Small intestine (tissue), 7 donors: ENCODE measurements at regions not wholly inside any gene's neighbourhood (a gene's known extent, or its start where the extent isn't known, plus 50 kb on each side); places are given as distances from the start of the nearest gene placed in this dataset.
"Not testable (repeated sequence)": the region's sequence is repeated elsewhere in the genome, so short reads cannot be mapped to it uniquely, and the experiment has no call there.

Source experiments
- DNase-seq, 2 donors: peaks; one replicate each; pipeline versions ENCODE4 v3.0.0 to v3.0.0-alpha.2; 2013
- FAIRE-seq: peaks from 2 replicates; lab custom pipeline; 2012; peaks lifted over from hg19 to GRCh38; lab: Jason Lieb, UNC
- H3K27ac ChIP-seq, 3 donors: one replicate each; pipeline ENCODE4 v1.5.1; 2013; ENCODE audit warnings: low read length in 2 of 3, mild to moderate bottlenecking in 2 of 3, control low read depth in 1 of 3, inconsistent platforms in 1 of 3, low read depth in 1 of 3, moderate library complexity in 1 of 3
- H3K27me3 ChIP-seq, 3 donors: one replicate each; pipeline ENCODE4 v1.6.1; 2013; ENCODE audit warnings: low read length in 3 of 3, inconsistent platforms in 1 of 3; ENCODE audit not compliant: control insufficient read depth in 3 of 3, insufficient read depth in 3 of 3
- H3K36me3 ChIP-seq, 3 donors: one replicate each; pipeline ENCODE4 v1.6.1; 2013; ENCODE audit warnings: low read length in 3 of 3, inconsistent platforms in 1 of 3, low read depth in 1 of 3, mild to moderate bottlenecking in 1 of 3, moderate library complexity in 1 of 3; ENCODE audit not compliant: control insufficient read depth in 3 of 3, insufficient read depth in 2 of 3
- H3K4me1 ChIP-seq, 3 donors: one replicate each; pipeline ENCODE4 v1.6.1; 2013; ENCODE audit warnings: low read length in 2 of 3, inconsistent platforms in 1 of 3, low read depth in 1 of 3, mild to moderate bottlenecking in 1 of 3, moderate library complexity in 1 of 3; ENCODE audit not compliant: control insufficient read depth in 3 of 3, insufficient read depth in 2 of 3
- H3K4me3 ChIP-seq, 3 donors: one replicate each; pipeline ENCODE4 v1.5.1; 2013; ENCODE audit warnings: low read length in 3 of 3, control low read depth in 1 of 3, inconsistent platforms in 1 of 3, low read depth in 1 of 3, mild to moderate bottlenecking in 1 of 3, moderate library complexity in 1 of 3
- H3K9me3 ChIP-seq, 2 donors: one replicate each; pipeline ENCODE4 v1.6.1; 2013; ENCODE audit warnings: low read depth in 1 of 2, low read length in 1 of 2; ENCODE audit not compliant: control insufficient read depth in 2 of 2, insufficient read depth in 1 of 2
- WGBS, 3 donors: extraction: QIAGEN DNeasy Blood & Tissue Kit; methylation state at CpG; one replicate each; pipeline ENCODE4 v1.1.7; 2013; 5-methylcytosine and 5-hydroxymethylcytosine counted together
- donor health status: healthy with polysubstance abuse.
- donor health status: control.
- donor health status: control.
- donor health status: Bipolar disorder and iron deficiency.
- donor health status: healthy.

DNA sequence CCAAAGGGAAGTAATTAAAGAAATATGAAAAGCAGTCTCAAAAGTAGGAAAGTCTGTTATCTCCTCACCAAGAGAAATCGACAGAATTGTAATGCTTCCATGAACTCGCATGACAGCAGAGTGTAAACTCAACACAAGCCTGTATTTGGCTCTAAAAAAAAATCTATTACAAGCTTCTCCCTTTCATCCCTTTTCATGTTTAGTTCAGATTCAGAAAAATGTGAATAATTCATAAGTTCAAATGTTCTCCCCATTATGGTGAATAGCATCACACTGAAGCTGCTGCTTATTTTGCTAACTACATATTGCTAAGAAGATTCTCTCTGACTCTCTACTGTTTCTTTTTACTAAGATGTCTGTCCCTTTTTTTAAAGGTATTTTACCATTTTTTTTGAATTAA is 910.3 kb upstream of the MBL2 start:
- no peak overlapping the region for H3K27ac ChIP-seq
- H3K4me3 ChIP-seq: no peak overlapping the region
- WGBS, 3 donors: 85 to 93% (median 90%) methylated on average over 2 of the region's 2 CpGs
- DNase-seq (no peak), FAIRE-seq (no peak)
- no peaks in the 10 kb centered on the region for H3K9me3 ChIP-seq
- no peaks in the 10 kb centered on the region for H3K27me3 ChIP-seq
- H3K4me1 ChIP-seq: no peaks in the 10 kb centered on the region
- H3K36me3 ChIP-seq: no peaks in the 10 kb centered on the region

DNA sequence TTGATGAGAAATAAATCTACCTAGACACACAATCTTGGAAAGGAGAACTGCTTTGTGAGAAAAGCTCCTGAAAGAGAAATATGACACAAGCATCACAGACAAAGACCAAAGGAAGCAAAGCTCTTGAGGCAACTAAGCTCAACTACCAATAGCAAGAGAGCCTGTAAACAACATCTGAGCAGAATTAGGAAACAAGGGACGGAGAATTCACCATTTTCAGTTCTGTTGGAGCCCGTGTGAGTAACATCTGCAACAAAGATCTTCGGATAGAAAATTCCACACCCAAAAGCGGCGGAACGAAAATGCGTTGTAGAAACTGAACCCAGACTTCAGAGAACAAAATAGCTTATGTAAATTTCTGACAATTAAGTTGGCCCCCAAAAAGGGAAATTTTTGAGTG is 909.9 kb upstream of the MBL2 start:
- FAIRE-seq (no peak), DNase-seq (no peak)
- no peaks in the 10 kb centered on the region for H3K9me3 ChIP-seq
- no peak overlapping the region for H3K4me3 ChIP-seq
- H3K27ac ChIP-seq: no peak overlapping the region
- no peaks in the 10 kb centered on the region for H3K27me3 ChIP-seq
- H3K4me1 ChIP-seq: no peaks in the 10 kb centered on the region
- H3K36me3 ChIP-seq: no peaks in the 10 kb centered on the region
- WGBS, 3 donors: 87 to 90% (median 87%) methylated on average over 7 of the region's 7 CpGs

DNA sequence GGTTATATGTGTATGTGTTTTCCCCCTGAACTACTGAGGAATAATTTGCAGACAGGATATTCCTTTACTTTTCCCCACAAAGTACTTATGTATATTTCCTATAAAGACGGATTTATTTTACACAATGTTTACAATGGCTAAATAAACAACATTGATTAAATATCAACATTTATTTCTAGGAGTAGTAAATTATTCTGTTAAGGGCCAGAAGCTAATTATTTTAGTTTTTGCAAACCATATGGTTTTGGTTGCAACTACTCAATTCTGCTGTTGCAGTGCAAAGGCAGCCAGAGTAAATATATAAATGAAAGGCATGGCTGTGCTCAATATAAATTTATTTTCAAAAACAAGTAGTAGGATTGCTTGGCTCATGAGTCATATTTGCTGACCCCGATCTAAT is 907.1 kb upstream of the MBL2 start:
- DNase-seq (no peak), FAIRE-seq (no peak)
- Histone ChIP-seq H3K27ac (no peak overlapping the region), H3K9me3 (no peaks in the 10 kb centered on the region), H3K36me3 (no peaks in the 10 kb centered on the region), H3K4me1 (no peaks in the 10 kb centered on the region), H3K27me3 (no peaks in the 10 kb centered on the region), H3K4me3 (no peak overlapping the region)
- WGBS, 3 donors: 38 to 66% (median 45%) methylated on average over 2 of the region's 2 CpGs

DNA sequence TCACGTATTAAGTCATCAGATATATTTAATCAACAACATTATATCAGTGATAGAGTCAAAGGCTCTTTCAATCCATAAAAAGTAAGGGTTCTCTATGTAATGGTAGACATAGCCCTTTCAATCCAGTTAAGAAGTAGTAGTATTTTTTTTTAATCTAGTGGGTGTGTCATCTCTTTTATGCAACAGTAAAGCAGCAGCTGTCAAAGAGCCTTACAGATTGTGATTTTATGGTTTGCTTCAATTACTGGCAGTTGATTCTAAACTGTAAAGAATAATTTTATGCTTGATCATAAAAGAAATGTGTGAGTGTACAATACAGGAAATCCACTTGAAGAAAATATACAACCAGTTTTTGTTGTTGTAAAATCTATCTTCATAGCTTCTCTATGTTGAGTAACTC is 902.6 kb upstream of the MBL2 start:
- no peaks in the 10 kb centered on the region for H3K4me1 ChIP-seq
- DNase-seq (peak in 1 of 2 donors; percentile 3), FAIRE-seq (no peak)
- no peak overlapping the region for H3K27ac ChIP-seq
- no peaks in the 10 kb centered on the region for H3K9me3 ChIP-seq
- WGBS, 3 donors: 4 to 36% (median 19%) methylated on average over 1 of the region's 1 CpG
- H3K36me3 ChIP-seq: no peaks in the 10 kb centered on the region
- H3K4me3 ChIP-seq: no peak overlapping the region
- no peaks in the 10 kb centered on the region for H3K27me3 ChIP-seq

DNA sequence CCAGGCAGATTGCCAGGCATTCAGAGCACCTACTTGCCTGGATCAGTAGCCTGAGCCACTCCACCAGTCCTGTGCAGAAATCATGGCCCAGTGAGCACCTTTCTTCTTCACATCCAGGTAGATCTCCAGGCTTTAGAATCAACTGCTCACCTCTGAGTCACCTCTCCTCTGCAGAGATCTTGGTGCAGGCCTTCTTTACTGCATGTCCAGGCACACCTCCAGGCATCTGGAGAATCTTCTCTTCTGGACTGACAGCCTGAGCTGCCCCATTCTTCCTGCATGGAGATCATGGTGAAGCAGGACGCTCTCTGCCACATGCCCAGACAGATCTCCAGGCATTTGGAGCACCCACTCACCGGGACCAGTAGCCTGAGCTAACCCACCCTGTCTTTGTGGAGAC is 894.5 kb upstream of the MBL2 start:
- H3K4me1 ChIP-seq: no peaks in the 10 kb centered on the region
- H3K9me3 ChIP-seq: peaks cover 0 to 20% of the 10 kb centered on the region in 2 donors
- no peaks in the 10 kb centered on the region for H3K27me3 ChIP-seq
- H3K4me3 ChIP-seq: no peak overlapping the region
- 79 to 88% (median 80%) methylated on average over 2 of the region's 2 CpGs for WGBS, 3 donors
- FAIRE-seq (no peak), DNase-seq (no peak)
- no peak overlapping the region for H3K27ac ChIP-seq
- no peaks in the 10 kb centered on the region for H3K36me3 ChIP-seq

DNA sequence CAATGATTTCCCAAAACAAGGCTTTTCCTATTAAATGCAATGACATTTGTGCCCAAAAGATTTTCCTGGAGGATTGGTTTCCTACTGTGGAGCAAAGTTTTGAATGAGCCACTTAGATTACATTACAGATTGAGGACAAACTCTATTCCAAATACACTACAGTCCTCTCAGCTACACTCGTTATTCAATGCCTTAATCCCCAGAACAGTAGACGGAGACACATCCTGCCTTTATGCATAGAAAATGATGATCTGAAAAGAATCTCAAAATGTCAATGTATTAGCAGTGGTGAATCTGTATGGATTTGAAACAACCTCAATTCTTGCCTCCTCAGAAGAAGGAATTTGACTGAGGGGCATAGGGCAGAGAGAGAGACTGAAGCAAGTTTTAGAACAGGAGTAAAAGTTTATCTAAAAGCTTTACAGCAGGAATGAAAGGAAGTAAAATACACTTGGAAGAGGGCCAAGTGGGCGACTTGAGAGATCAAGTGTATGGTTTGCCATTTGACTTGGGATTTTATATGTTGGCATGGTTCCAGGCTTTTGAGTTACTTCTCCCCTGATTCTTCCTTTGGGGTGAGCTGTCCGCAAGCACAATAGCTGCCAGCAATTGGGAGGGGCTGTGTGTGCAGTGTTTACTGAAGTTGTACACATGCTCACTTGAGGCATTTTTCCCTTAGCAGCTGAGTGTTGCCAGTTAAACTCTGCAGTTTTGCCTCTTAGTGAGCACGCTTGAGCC is 891.9 kb upstream of the MBL2 start:
- DNase-seq: peak; percentile 22 to 36
- FAIRE-seq: no peak
- no peaks in the 10 kb centered on the region for H3K4me1 ChIP-seq
- no peak overlapping the region for H3K4me3 ChIP-seq
- 6 to 21% (median 21%) methylated on average over 5 of the region's 5 CpGs for WGBS, 3 donors
- peaks cover 0 to 20% of the 10 kb centered on the region in 2 donors for H3K9me3 ChIP-seq
- H3K36me3 ChIP-seq: no peaks in the 10 kb centered on the region
- H3K27me3 ChIP-seq: no peaks in the 10 kb centered on the region
- no peak overlapping the region for H3K27ac ChIP-seq

DNA sequence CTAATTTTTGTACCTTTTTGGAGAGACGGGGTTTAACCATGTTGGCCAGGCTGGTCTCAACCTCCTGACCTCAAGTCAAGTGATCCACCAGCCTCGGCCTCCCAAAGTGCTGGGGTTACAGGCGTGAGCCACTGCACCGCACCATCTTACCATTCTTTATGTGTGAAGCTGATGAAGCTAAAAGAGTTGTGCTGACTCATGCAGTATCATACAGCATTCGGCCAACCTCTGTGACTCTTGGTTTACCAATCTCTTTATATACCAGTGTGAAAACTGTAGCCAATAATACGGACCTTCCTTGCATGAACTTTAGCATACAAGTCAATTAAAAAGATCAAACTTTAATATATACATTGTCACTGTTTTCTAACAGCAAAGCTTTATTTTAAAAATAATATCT is 878.2 kb upstream of the MBL2 start:
- H3K4me1 ChIP-seq: no peaks in the 10 kb centered on the region
- WGBS, 3 donors: 87 to 93% (median 89%) methylated on average over 6 of the region's 6 CpGs
- FAIRE-seq: no peak

DNA sequence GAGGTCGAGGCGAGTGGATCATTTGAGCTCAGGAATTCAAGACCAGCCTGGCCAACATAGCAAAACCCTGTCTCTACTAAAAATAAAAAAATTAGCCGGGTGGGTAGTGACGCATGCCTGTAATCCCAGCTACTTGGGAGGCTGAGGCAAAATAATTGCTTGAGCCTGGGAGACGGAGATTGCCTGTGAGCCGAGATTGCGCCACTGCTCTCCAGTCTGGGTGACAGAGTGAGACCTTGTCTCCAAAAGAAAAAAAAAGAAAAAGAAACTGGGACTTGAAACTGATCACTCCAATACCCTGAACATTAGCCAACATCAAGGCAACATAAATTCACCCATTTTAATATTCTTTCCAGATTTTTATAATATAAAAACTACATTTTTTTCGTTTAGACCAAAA is 874.6 kb upstream of the MBL2 start:
- DNase-seq, FAIRE-seq, H3K9me3 ChIP-seq, H3K27ac ChIP-seq, H3K27me3 ChIP-seq, H3K36me3 ChIP-seq, H3K4me3 ChIP-seq, H3K4me1 ChIP-seq: not testable (repeated sequence)
- 60 to 66% (median 61%) methylated on average over 8 of the region's 8 CpGs for WGBS, 3 donors

More for the DNA sequence above, 878.2 kb upstream of the MBL2 start:
- H3K36me3 ChIP-seq: no peaks in the 10 kb centered on the region
- no peak overlapping the region for H3K27ac ChIP-seq
- no peak overlapping the region for H3K4me3 ChIP-seq
- H3K27me3 ChIP-seq: no peaks in the 10 kb centered on the region
- peaks cover 0 to 3% of the 10 kb centered on the region in 2 donors for H3K9me3 ChIP-seq
- no peak for DNase-seq

DNA sequence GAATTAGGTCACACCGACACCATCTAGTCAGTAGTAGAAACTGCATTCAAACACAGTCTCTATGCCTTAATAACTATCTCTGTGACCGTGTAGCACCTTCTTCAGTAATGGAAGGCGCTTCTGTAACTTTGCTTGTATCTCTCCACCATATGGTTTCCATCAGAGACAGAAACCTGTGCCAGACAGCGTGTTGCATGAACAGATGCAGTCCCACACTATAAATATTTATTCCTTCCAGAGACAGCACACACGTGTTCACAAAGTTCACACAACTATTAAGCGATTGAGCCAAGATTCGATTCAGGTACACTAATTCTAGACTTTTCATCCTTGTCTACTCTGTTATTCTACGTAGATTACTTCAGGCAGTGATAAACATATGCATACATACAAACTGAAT is 873.9 kb upstream of the MBL2 start:
- H3K36me3 ChIP-seq: no peaks in the 10 kb centered on the region
- no peaks in the 10 kb centered on the region for H3K4me1 ChIP-seq
- no peak overlapping the region for H3K27ac ChIP-seq
- H3K9me3 ChIP-seq: peaks cover 0 to 6% of the 10 kb centered on the region in 2 donors
- 62 to 85% (median 79%) methylated on average over 8 of the region's 8 CpGs for WGBS, 3 donors
- FAIRE-seq (no peak), DNase-seq (peak in 1 of 2 donors; percentile 9)
- no peak overlapping the region for H3K4me3 ChIP-seq
- H3K27me3 ChIP-seq: no peaks in the 10 kb centered on the region
